NCI-H1105 (cell line): ENCODE measurements at regions not wholly inside any gene's neighbourhood (a gene's known extent, or its start where the extent isn't known, plus 50 kb on each side); places are given as distances from the start of the nearest gene placed in this dataset.

ENCODE experiments used
- DNase-seq: peaks from one replicate; lab custom pipeline; 2025; lab: John Stamatoyannopoulos, UW

- no peak for DNase-seq
Observed at GRCh38 chr4:13844740-13845139, 217.2 kb upstream of the BOD1L1 start.

DNA sequence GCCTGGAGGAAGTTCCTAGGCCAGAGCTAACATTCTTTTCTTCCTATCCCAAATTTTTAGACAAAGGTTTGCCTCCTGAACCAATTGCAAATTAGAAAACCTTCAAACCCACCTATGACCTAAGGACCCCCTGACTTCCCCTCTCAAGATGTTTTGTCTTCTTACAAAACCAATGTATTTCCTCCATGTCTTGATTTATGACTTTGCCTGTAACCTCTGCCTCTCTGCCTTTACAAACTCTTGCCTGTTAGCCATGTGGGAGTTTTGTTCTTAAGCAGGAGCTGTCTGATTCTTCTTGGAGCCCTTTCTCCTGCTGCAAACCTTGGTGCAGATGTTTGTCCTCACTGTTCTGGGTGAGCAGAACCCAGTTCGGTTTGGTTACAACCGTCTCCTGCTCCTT, 222.3 kb upstream of the BOD1L1 start:
- no peak for DNase-seq

DNA sequence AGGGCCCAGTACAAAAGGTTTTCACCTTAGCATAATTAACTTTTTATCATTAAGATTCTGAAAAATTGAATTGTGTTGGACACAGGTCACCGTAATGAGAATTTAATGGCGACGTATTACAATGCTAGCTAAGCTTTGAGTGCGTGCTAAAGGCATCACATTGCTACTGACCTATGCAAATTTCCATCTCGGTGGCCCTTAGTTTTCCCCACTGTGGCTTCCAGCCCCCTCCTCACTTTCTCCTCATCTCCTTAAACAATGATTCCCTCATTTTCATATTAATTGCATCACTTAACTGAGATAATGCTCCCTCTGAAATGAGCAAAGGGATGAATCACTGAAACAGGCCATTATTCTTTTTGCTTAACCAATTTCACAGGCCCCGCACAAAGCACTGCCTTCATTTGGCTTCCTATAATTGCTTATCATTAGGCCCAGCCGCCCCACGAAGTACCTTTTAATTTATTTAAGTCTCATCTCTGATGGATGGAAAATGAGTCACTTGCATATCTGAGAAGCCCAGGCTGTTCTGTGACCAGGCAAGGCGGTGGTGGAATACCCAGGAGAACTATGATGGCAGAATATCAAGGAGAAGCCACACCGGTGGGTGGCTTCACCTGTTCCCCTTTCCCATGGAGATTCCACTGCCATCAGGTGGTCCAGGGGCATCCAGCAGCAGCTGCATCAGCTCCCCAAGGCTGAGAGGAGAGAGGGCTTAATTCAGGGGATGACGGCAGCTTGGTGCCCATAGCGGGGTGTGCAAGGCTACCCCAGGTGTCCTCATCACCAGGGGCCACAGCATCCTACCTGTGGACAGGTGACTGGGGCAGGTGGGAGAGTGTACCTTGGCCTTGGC, 223.8 kb upstream of the BOD1L1 start:
- no peak for DNase-seq

GRCh38 chr4:13852411-13852810, 224.9 kb upstream of the BOD1L1 start:
- no peak for DNase-seq

GRCh38 chr4:13856387-13856786, 228.9 kb upstream of the BOD1L1 start:
- no peak for DNase-seq

DNA sequence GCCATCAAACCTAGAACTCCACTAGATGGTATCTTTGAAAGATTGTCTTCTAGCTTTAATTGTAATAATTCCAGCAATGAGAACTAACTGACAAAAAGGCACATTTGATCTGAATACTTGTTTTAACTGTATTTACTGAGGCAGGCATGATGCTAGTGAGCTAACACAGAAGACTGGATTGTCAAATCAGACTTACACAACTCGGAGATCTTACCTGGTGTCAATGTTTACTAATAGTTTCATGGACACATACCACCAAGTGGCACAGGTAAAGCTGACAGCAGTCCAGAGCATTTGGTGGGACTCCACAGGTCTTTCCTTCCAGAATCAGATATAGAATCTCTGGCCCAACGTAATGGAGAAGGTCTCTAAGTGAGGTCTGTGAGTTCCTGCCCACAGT, 229.9 kb upstream of the BOD1L1 start:
- DNase-seq, result no peak

GRCh38 chr4:13857800-13858199, 230.3 kb upstream of the BOD1L1 start:
- no peak for DNase-seq

- DNase-seq, result no peak
Observed at GRCh38 chr4:13859423-13859822, 231.9 kb upstream of the BOD1L1 start.

GRCh38 chr4:13860126-13860525, 232.6 kb upstream of the BOD1L1 start:
- no peak for DNase-seq

- no peak for DNase-seq
Observed at GRCh38 chr4:13865871-13866669, 238.5 kb upstream of the BOD1L1 start.

GRCh38 chr4:13866881-13867280, 239.4 kb upstream of the BOD1L1 start:
- no peak for DNase-seq

DNA sequence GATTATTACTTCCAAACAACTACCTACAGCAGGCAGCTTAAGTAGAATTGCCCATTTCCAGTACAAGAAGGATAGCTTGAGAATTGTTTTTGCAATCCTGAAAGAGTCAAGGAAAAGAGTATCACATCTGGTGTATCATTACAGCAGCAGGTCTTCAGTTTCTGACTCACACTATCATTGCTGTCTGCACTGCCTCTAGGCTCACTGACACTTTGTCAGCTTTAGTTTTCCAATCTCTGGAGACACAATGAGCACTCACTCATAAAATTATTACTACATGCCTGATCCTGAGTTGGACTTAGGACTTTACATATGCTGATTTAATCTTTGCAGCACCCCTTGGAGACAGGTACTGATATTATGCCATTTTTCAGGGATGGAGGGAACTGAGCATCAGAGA, 244.6 kb upstream of the BOD1L1 start:
- no peak for DNase-seq

DNA sequence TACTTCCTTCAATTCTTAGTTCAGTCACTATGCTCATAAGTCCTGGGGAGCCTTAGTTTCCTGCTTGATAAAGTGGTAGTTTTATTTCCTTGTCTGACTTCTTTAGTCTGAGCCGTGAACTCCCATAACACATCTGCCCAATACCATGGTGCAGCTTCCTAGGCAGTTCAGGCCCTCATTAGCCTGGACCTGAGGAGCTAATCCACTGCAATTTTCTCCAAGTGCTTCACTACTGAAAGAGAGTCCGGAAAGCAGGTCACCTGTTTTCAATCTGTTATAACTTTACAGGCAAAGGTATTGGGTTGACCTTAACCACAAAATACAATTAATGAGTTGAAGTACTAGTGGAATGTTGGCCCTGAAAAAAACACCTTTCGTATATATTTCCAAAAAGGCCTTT, 245.4 kb upstream of the BOD1L1 start:
- DNase-seq, result no peak

DNA sequence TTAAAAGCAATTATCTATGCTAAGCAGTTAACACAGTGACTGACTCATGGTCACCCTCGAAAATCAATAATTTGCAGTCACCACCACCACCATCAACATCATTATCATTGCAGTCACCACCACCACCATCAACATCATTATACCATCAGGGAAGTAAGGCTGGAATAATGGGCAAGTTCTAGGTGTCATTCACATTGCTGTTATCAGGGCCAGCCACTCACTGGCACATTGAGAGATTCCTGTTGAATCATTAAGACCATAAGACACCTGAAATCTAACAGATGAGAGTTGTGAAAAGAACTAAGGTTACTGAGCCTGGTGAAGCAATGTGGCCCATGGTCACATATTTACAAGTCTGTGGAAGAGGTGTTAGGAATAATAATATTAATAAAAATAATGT, 247.7 kb upstream of the BOD1L1 start:
- no peak for DNase-seq

DNA sequence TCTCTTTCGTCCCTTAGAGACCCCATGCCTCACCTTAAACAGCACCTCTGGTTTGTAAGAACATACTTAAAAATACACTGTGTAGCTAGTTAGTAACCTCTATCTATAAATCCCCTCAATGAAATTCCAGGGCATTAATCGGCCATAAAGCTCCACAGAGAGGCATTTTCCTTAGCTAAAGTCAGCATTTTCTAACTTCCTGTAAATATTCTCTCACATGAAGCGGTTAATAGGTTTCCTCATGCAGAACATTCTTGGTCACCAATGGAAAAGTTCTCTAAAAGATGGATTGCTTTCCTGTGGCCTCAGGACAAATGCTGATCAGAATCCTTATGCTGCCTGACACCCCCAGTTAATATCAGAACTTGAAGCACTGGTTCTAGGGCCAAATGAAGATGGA, 248.6 kb upstream of the BOD1L1 start:
- DNase-seq, result no peak

- DNase-seq, result no peak
Observed at GRCh38 chr4:13876940-13877339, 249.4 kb upstream of the BOD1L1 start.

DNA sequence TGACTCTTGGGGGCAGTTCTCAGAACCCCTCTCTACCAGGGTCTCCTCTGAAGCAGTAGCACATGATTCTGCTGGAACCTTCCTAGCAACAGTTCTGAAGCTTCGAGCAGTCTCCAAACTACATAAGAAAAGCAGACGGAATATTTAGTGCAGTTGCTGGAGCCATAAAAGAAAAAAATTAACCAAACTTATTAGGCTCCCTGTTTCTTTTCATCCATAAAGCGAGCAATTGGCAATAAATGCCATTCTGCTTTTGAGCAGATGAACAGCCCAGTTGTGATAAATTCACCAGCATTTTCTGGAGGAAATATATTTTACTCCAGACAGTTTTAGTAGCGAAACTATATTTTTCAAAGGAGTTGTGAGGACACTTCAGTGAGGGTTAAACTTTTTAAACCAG, 250.1 kb upstream of the BOD1L1 start:
- no peak for DNase-seq

GRCh38 chr4:13881892-13882291, 254.4 kb upstream of the BOD1L1 start:
- DNase-seq, result no peak

DNA sequence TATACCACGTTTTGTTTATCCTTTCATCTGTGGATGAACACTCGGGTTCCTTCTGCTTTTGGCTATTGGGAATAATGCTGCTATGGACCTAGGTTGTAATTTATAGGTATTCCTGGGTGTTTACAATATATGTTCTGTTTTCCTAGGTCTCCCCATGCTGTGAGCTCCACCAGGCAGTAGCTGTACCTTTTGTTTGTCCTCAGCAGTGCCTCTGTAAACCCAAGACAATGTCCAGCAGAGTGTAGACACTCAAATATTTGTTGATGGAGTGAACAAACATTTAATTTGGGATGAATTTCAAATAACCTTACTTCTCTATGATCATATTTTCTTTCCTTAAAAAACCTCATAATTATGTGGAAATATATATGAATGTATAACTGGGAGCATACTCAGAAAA, 259.5 kb upstream of the BOD1L1 start:
- no peak for DNase-seq

GRCh38 chr4:13888112-13888511, 260.6 kb upstream of the BOD1L1 start:
- DNase-seq, result no peak

DNA sequence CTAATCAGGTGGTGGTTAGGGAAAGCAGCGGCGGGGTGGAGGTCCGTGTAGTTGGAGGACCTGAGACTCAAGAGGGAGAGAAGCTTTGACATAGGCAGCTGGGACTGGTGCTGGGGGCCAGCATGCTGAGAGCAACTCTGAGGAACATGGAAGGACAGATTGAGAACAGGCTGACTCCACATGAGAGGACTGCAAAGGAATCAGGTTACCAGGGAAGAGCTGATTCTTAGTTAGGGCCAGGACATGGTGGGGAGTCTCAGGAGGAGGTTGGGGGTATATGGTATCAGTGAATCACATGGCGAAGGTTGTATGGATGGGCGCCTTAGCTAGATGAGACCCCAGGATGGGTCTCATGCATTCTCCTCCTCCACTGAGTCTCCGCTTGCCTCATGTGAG, 264.0 kb upstream of the BOD1L1 start:
- DNase-seq, result no peak

DNA sequence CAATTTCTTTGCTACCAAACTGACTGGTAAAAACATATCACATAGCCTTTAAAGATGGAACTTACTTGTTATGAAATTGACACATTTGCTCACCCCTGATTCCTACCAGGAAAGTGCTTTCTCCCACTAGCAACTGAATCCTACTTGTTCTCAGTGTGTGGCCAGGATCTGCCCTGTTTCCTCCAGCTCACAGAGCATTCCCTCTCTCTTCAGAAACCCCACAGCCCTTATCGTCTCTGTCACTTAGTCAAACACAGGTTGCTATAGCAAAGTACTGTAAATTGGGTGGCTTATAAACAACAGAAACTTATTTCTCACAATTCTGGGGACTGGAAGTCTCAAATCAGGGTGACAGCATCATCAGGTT, 265.2 kb upstream of the BOD1L1 start:
- DNase-seq, result no peak

GRCh38 chr4:13893211-13893610, 265.7 kb upstream of the BOD1L1 start:
- no peak for DNase-seq

- DNase-seq, result no peak
Observed at GRCh38 chr4:13893987-13894386, 266.5 kb upstream of the BOD1L1 start.
